PC-9 (cell line): ENCODE measurements at regions not wholly inside any gene's neighbourhood (a gene's known extent, or its start where the extent isn't known, plus 50 kb on each side); places are given as distances from the start of the nearest gene placed in this dataset.

Experiments used
- BruUV-seq: library from RNA; stranded (reverse); fragments of 400-500 nt; replicated peaks from 2 replicates; lab custom pipeline; 2021; lab: Mats Ljungman, UMichigan
- CTCF ChIA-PET: fragments of 300-600 bp; sonication (Branson Sonifier 250); formaldehyde crosslinking; loops from one replicate; lab custom pipeline; 2022; ENCODE audit warnings: antibody characterized with exemption; lab: Charles Lee
- POLR2A ChIA-PET: fragments of 300-600 bp; sonication (Branson Sonifier 250); formaldehyde crosslinking; loops from one replicate; lab custom pipeline; 2022; ENCODE audit warnings: antibody characterized with exemption; ENCODE audit not compliant: unreplicated experiment; lab: Charles Lee
- DNase-seq, 2 experiments: peaks; one replicate each; pipeline versions ENCODE4 v3.0.0 to v3.0.0-alpha.2; 2015 to 2022; ENCODE audit warnings: mixed read lengths in 1 of 2
- H2AFZ ChIP-seq: fragments of 200-600 bp; sonication (generic); 2 replicates; pipeline ENCODE4 v1.8.1; 2017; ENCODE audit warnings: antibody characterized with exemption
- H3F3A ChIP-seq: fragments of 200-600 bp; sonication (generic); 2 replicates; pipeline ENCODE4 v1.8.1; 2017; ENCODE audit warnings: antibody characterized with exemption, mild to moderate bottlenecking, low read depth; ENCODE audit not compliant: insufficient read depth
- H3K27ac ChIP-seq: fragments of 200-600 bp; sonication (generic); 2 replicates; pipeline ENCODE4 v1.6.1; 2016; ENCODE audit warnings: mixed run types
- H3K27me3 ChIP-seq: fragments of 200-600 bp; sonication (generic); 2 replicates; pipeline ENCODE4 v1.6.1; 2016; ENCODE audit warnings: low read depth, mixed run types; ENCODE audit not compliant: insufficient read depth
- H3K36me3 ChIP-seq: fragments of 200-600 bp; sonication (generic); 2 replicates; pipeline ENCODE4 v1.6.1; 2016; ENCODE audit warnings: low read depth, mixed run types
- H3K4me1 ChIP-seq: fragments of 200-600 bp; sonication (generic); replicated peaks from 2 replicates; pipeline ENCODE4 v1.6.1; 2016; ENCODE audit warnings: mixed run types; ENCODE audit not compliant: insufficient read depth
- H3K4me2 ChIP-seq: fragments of 200-600 bp; sonication (generic); 2 replicates; pipeline ENCODE4 v1.6.1; 2017; ENCODE audit warnings: mixed run types
- H3K4me3 ChIP-seq: fragments of 200-600 bp; sonication (generic); 2 replicates; pipeline ENCODE4 v1.6.1; 2016; ENCODE audit warnings: mixed run types
- H3K79me2 ChIP-seq: fragments of 200-600 bp; sonication (generic); 2 replicates; pipeline ENCODE4 v1.6.1; 2017; ENCODE audit warnings: low read depth, mixed run types
- H3K9me2 ChIP-seq: fragments of 200-600 bp; sonication (generic); 2 replicates; pipeline ENCODE4 v1.8.1; 2017; ENCODE audit warnings: mild to moderate bottlenecking; ENCODE audit not compliant: insufficient read depth
- H3K9me3 ChIP-seq: fragments of 200-600 bp; sonication (generic); 2 replicates; pipeline ENCODE4 v1.8.1; 2016; ENCODE audit warnings: low read depth; ENCODE audit not compliant: insufficient read depth
- H4K20me1 ChIP-seq: fragments of 200-600 bp; sonication (generic); 2 replicates; pipeline ENCODE4 v1.8.1; 2017; ENCODE audit not compliant: insufficient read depth
- EZH2 ChIP-seq: fragments of 200-600 bp; sonication (generic); IDR thresholded peaks from 2 replicates; pipeline ENCODE4 v1.8.0; 2017; ENCODE audit warnings: antibody characterized with exemption, low read depth
- intact Hi-C: fragments of 100-400 bp; cut with micrococcal nuclease; formaldehyde crosslinking; loops from one replicate; pipeline ENCODE4 v1.10.0; 2022; ENCODE audit not compliant: unreplicated experiment
- TF ChIP-seq, protein P1 (sequence below): fragments of 200-600 bp; sonication (generic); conservative IDR thresholded peaks from 2 replicates; pipeline ENCODE4 v1.6.1; 2017; ENCODE audit warnings: mixed run types, antibody characterized with exemption, mild to moderate bottlenecking, moderate library complexity

DNA sequence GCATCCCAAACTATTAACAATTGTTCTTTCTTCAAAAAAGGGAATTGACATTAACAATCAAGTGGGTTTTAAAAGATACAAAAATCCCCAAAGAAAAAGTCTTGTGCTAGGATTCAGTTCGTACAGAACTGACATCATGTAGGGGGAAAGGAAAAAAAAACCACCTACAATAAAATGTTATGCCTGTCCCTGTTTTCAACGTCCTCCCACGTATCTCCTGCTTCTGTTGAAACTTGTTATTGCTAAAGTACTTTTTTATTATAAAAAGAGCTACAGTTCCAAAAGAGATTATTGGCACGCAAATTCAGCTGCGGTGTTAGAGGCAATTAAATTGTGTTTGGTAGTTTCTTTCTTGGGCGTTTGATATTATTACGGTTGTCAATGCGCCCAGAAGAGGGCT, 102.8 kb upstream of the PHACTR1 start:
- Histone ChIP-seq H4K20me1 (no peaks in the 10 kb centered on the region), H3K36me3 (no peaks in the 10 kb centered on the region), H3K79me2 (no peaks in the 10 kb centered on the region), H3K9me2 (no peaks in the 10 kb centered on the region), H3K9me3 (no peaks in the 10 kb centered on the region), H3K4me1 (no peaks in the 10 kb centered on the region), H3K27ac (no peak overlapping the region), H3K27me3 (no peaks in the 10 kb centered on the region), H3F3A (no peaks in the 10 kb centered on the region), H3K4me3 (no peak overlapping the region), H2AFZ (no peak overlapping the region), H3K4me2 (no peak overlapping the region)
- intact Hi-C loops, result no loop called here
- ChIA-PET CTCF (no interaction called here), POLR2A (interaction anchor here (0.6 kb wide), 1 partner anchor 292 kb away, joined by 3 read pairs; no protein-coding TSS in a partner anchor)
- no peak for DNase-seq
- no TSS peak for BruUV-seq
- TF ChIP-seq, protein P1, sequence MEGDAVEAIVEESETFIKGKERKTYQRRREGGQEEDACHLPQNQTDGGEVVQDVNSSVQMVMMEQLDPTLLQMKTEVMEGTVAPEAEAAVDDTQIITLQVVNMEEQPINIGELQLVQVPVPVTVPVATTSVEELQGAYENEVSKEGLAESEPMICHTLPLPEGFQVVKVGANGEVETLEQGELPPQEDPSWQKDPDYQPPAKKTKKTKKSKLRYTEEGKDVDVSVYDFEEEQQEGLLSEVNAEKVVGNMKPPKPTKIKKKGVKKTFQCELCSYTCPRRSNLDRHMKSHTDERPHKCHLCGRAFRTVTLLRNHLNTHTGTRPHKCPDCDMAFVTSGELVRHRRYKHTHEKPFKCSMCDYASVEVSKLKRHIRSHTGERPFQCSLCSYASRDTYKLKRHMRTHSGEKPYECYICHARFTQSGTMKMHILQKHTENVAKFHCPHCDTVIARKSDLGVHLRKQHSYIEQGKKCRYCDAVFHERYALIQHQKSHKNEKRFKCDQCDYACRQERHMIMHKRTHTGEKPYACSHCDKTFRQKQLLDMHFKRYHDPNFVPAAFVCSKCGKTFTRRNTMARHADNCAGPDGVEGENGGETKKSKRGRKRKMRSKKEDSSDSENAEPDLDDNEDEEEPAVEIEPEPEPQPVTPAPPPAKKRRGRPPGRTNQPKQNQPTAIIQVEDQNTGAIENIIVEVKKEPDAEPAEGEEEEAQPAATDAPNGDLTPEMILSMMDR, result no peak
- TF ChIP-seq EZH2, result no peak

- no peaks in the 10 kb centered on the region for H3K27me3 ChIP-seq
- CTCF ChIA-PET, result no interaction called here
- no peak overlapping the region for H3K27ac ChIP-seq
- no peak overlapping the region for H3K4me3 ChIP-seq
- no peaks in the 10 kb centered on the region for H3K79me2 ChIP-seq
- H3F3A ChIP-seq, result no peaks in the 10 kb centered on the region
- DNase-seq, result no peak
- no peak overlapping the region for H2AFZ ChIP-seq
- no peak overlapping the region for H3K4me2 ChIP-seq
- TF ChIP-seq, protein P1, result no peak
- no peak for TF ChIP-seq EZH2
- intact Hi-C loops, result no loop called here
- no peaks in the 10 kb centered on the region for H3K36me3 ChIP-seq
- no peaks in the 10 kb centered on the region for H4K20me1 ChIP-seq
- H3K9me2 ChIP-seq, result no peaks in the 10 kb centered on the region
- no TSS peak for BruUV-seq
- POLR2A ChIA-PET, result no interaction called here
- no peaks in the 10 kb centered on the region for H3K9me3 ChIP-seq
- H3K4me1 ChIP-seq, result no peaks in the 10 kb centered on the region
Measured at GRCh38 chr6:12614456-12614855, 102.1 kb upstream of the PHACTR1 start.

DNA sequence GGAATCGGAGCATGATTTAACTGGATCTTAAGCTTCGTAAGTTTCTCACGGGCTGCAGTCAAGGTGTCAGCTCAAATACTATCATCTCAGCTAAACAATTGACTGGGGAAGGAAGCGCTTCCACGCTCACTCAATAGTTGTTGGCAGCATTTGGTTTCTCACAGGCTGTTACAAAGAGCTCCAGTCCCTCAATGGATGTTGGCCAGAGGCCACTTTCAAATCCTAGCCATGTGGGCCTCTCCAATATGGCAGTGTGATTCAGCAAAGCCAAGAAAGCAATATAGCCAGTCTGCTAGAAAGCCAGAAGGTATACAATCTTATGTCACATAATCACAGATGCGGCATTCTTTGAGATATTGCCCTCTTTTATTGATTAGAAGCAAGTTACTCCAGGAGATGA, 98.3 kb upstream of the PHACTR1 start:
- BruUV-seq, result no TSS peak
- no peak for DNase-seq
- Histone ChIP-seq H3K4me3 (no peak overlapping the region), H3K9me2 (no peaks in the 10 kb centered on the region), H4K20me1 (no peaks in the 10 kb centered on the region), H3K79me2 (no peaks in the 10 kb centered on the region), H3K4me1 (no peaks in the 10 kb centered on the region), H3K27me3 (no peaks in the 10 kb centered on the region; the same call in 1 of the 2 replicates), H3K4me2 (no peak overlapping the region), H2AFZ (no peak overlapping the region), H3F3A (no peaks in the 10 kb centered on the region), H3K36me3 (no peaks in the 10 kb centered on the region), H3K9me3 (no peaks in the 10 kb centered on the region), H3K27ac (no peak overlapping the region)
- ChIA-PET POLR2A (interaction anchor here (0.6 kb wide), 1 partner anchor 10 kb away, joined by 3 read pairs; no protein-coding TSS in a partner anchor), CTCF (no interaction called here)
- intact Hi-C loops, result no loop called here
- TF ChIP-seq, protein P1, result no peak
- TF ChIP-seq EZH2, result no peak
